Left colon (tissue), 2 donors: ENCODE measurements at regions not wholly inside any gene's neighbourhood (a gene's known extent, or its start where the extent isn't known, plus 50 kb on each side); places are given as distances from the start of the nearest gene placed in this dataset.
"Not testable (repeated sequence)": the region's sequence is repeated elsewhere in the genome, so short reads cannot be mapped to it uniquely, and the experiment has no call there.

Experiments used
- ATAC-seq: fragments of 200-7000 bp; cut with Tn5 transposase; one replicate; pipeline ENCODE4 v1.9.1; 2020; ENCODE audit warnings: mild to moderate bottlenecking, moderate library complexity
- DNase-seq, 2 donors: peaks; one replicate each; pipeline ENCODE4 v3.0.0-alpha.2; 2020
- intact Hi-C, 2 donors: fragments of 100-400 bp; cut with DNase I in 1 of 2; cut with micrococcal nuclease in 1 of 2; formaldehyde crosslinking; loops; one replicate each; pipeline versions ENCODE4 v1.11.2 to v1.14.0; 2022; cut with DNase I, micrococcal nuclease
- donor health status: DM: no; HTN: no; CAD: no.
- donor health status: DM: yes; HTN: yes; CAD: no.

- DNase-seq: no peak
- intact Hi-C loops: no loop called here
- ATAC-seq: no peak
These were observed 79.1 kb upstream of the ETAA1 start for GRCh38 chr2:67318031-67318430.

- DNase-seq: no peak
- intact Hi-C loops: no loop called here
These were observed 78.6 kb upstream of the ETAA1 start for GRCh38 chr2:67318563-67318962.

DNA sequence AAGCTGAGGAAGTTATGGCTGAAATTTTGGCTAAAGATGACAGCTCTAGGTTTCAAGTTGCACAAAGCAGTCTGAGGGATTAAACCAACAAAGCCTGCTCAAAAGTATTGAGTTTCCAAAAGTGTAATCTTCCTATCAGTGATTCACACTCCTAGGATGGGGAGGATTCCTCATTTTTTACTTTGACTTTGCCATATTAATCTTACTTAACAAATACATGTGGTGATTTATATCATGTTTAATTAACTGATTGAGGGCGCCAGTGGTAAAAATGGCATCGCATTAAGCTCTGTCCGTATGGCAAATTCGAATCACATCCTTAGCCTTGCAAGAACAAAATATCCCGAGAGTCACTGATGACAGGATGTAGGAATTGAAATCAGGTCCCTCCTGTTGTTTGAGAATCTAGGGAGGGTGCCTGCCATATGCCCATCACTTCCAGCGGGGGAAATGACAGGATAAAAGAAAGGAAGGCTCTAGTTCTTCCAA, 78.1 kb upstream of the ETAA1 start:
- intact Hi-C loops: no loop called here
- no peak for DNase-seq
- ATAC-seq: no peak

More at GRCh38 chr2:67318563-67318962, 78.6 kb upstream of the ETAA1 start:
- ATAC-seq: peak; percentile 67

- DNase-seq (no peak), ATAC-seq (no peak)
- intact Hi-C loops: loop anchor here in 1 of 2 donors (10.0 kb wide), 1 partner anchor 886 kb away; the partner anchor contains the start of gene MEIS1
These were observed 76.1 kb upstream of the ETAA1 start for GRCh38 chr2:67320861-67321587.

- intact Hi-C loops: loop anchor here in 1 of 2 donors (10.0 kb wide), 1 partner anchor 887 kb away; the partner anchor contains the start of gene MEIS1
- ATAC-seq (no peak), DNase-seq (no peak)
These were observed 75.6 kb upstream of the ETAA1 start for GRCh38 chr2:67321588-67321903.

GRCh38 chr2:67322353-67323001, 74.7 kb upstream of the ETAA1 start:
- peak; percentile 23 to 48 for DNase-seq
- ATAC-seq: peak; percentile 76
- intact Hi-C loops: loop anchor here in 1 of 2 donors (10.0 kb wide), 1 partner anchor 888 kb away; the partner anchor contains the start of gene MEIS1

DNA sequence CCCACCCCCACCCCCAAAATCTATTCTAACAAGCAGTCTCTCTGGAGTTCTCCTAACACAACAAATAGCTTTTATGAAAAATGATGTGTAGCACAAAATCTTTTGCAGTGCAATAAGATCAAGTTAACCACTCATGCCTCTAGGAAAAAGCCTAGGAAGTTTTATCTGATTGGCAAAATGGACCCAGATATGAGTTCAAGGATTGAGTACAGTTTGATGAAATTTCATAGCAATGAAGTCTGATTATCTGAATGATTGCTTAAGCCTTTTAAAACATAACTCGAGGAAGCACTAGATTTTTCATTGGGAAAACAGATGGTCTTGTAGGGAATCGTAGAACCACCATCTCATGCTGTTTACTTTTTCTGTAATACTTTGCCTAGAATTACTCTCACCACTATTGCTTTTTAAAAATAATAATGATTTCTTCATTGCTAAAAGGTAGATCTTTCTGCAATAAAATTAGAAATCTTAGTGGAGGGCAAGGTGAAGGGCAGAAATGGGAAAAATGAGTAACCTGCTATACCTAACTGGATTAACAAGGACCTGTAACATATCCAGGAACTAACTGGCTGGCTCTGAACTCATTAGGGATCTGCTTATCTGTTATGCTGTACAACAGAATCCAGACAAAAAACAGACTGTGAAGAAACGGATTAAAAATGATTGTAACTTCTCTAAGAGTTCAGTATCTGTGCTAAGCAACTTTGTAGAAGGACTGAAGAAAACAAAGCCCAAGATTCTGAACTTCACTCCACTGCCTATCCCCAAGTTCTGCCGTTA, 73.7 kb upstream of the ETAA1 start:
- ATAC-seq (no peak), DNase-seq (no peak)
- intact Hi-C loops: loop anchor here in 1 of 2 donors (10.0 kb wide), 1 partner anchor 889 kb away; the partner anchor contains the start of gene MEIS1

DNA sequence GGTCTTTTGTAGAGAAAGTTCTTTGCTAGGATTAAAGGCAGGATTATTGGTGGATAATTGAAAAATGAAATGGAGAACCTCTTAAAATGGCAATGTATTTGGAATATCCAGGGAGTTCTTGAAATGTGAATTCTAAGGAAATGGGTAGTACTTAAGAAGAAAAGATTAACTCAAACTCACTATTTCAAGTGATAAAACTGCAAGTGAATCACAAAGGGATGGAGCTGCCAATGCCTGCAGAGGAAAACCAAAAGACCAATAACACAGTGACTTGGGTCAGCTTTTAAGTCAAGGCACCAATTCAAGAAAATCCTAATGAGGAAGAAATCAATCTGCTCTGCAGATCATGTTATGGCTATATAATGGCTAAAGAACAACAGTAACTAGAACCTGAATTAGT, 67.6 kb upstream of the ETAA1 start:
- DNase-seq: no peak
- intact Hi-C loops: loop anchor here in 1 of 2 donors (10.0 kb wide), 1 partner anchor 895 kb away; the partner anchor contains the start of gene MEIS1
- ATAC-seq: no peak

DNA sequence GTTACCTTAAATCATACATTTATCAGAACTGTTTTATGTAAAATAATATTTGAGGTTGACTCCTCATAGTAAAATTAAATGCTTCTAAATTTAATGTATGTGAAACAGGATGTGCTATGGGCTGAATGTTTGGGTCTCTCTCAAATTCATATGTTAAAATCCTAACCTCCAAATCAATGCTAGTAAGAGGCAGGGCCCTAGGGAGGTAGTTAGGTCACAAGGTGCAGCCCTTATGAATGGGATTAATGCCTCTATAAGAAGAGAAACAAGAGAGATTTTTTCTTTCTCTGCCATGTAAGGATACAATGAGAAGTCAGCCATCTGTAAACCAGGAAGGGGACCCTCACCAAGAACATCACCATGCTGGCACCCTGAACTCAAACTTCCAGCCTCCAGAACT, 67.2 kb upstream of the ETAA1 start:
- DNase-seq: no peak
- ATAC-seq: no peak
- intact Hi-C loops: loop anchor here in 1 of 2 donors (10.0 kb wide), 1 partner anchor 895 kb away; the partner anchor contains the start of gene MEIS1

- ATAC-seq, intact Hi-C loops, DNase-seq: not testable (repeated sequence)
These were observed 65.6 kb upstream of the ETAA1 start for GRCh38 chr2:67331419-67332086.

GRCh38 chr2:67337903-67338302, 59.2 kb upstream of the ETAA1 start:
- intact Hi-C loops: no loop called here
- ATAC-seq: no peak

GRCh38 chr2:67338601-67339233, 58.4 kb upstream of the ETAA1 start:
- DNase-seq (no peak), ATAC-seq (no peak)
- intact Hi-C loops: no loop called here

More at GRCh38 chr2:67337903-67338302, 59.2 kb upstream of the ETAA1 start:
- no peak for DNase-seq

DNA sequence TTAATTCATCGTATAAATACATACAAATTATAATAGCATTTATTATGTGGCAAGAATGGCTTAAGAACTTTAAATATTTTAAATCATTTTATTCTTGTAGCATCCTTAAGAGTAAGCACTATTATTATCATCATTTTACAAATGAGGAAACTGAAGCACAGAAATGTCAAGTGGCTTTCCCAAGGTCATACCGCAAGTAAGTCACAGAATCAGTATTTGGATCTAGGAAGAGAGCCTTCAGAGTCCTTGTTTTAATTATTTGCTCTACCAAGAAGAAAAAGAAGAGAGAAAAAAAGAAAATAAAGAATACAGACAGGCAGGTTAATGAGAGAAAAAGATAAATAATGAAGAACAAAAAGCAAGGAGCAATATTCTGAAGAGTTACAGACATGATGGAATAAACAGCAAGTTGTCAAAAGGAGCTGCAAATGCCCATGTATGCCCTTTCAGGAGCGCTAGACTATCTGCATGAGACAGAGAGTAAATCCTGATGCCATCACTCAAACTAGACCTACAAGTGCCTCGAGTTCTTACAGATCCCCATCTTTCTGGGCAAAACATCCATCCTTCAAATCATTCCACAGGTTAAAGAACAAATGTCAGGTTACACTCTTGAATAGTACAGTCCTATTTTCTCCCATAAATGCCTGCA, 57.8 kb upstream of the ETAA1 start:
- ATAC-seq (no peak), DNase-seq (no peak)
- intact Hi-C loops: no loop called here

DNA sequence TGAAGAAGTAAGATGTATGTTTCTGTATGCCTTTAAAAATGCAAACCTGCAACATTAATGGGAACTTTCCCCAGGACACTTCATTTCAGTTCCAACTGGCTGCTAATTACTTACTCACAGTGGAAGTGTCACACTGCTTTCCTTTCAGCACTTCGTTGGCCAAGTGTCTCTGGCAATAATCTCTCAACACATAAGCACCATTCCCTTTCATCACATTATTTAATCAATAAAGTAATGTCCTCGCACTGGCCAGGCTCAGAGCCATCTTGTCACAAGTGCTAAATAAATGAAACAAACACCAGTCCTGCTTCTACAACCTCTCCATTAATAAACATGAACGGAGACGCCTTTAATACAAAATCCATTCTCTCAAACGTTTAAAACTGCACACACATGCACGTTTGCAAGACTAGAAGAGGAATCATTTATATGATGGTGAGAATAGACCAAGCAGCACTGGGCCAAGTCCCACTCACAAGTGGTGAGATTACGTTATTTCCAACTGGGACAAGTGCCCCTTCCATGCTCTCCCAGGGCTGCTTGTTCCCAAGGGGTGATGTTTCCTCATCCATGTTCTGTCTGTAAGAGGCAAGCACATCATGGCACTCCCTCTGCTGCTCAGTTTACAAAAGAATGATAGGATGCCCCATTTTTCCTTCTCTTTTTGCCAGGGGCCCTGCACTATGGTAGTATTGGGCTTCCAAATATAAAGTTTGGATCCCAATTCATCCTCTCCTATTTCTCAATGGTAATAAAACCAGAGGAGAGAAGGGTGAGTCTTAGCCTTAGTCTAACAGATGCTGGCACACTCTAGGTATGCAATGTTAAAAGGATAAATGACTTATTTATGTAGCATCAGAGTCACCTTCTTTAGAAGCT, 56.8 kb upstream of the ETAA1 start:
- no peak for DNase-seq
- ATAC-seq: no peak
- intact Hi-C loops: no loop called here

- no peak for DNase-seq
These were observed 56.2 kb upstream of the ETAA1 start for GRCh38 chr2:67341012-67341318.

GRCh38 chr2:67341336-67341735, 55.8 kb upstream of the ETAA1 start:
- ATAC-seq (no peak), DNase-seq (no peak)
- intact Hi-C loops: no loop called here

More at GRCh38 chr2:67341012-67341318, 56.2 kb upstream of the ETAA1 start:
- ATAC-seq: no peak
- intact Hi-C loops: no loop called here

DNA sequence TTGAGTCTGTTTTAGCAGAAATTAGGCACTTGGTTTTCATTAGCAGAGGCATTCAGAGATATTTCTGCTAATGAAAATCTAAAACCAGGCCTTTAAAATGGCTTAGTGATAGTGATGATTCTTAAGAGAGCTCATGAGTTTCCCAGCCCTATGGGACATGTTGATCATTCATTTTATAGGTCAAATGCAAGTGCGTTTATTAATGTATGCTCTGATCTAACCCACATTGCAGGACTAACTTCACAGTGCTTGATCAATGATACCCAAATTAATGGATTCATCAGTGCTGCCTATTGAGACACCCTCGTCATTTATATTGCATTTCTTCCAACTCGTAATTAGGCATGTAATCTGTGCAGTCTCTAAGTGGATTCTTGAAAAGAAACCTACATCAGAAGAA, 54.7 kb upstream of the ETAA1 start:
- ATAC-seq (no peak), DNase-seq (no peak)
- intact Hi-C loops: no loop called here
